Ishikawa (cell line): ENCODE measurements at regions not wholly inside any gene's neighbourhood (a gene's known extent, or its start where the extent isn't known, plus 50 kb on each side); places are given as distances from the start of the nearest gene placed in this dataset.

Experiments
- CEBPB ChIP-seq: IDR thresholded peaks from 2 replicates; pipeline ENCODE4 v1.6.1; 2012
- CREB1 ChIP-seq: IDR thresholded peaks from 2 replicates; pipeline ENCODE4 v1.6.1; 2012; ENCODE audit warnings: low read depth
- EGR1 ChIP-seq: IDR thresholded peaks from 2 replicates; pipeline ENCODE4 v1.6.1; 2012
- EP300 ChIP-seq: IDR thresholded peaks from 2 replicates; pipeline ENCODE4 v1.6.1; 2012; ENCODE audit warnings: borderline replicate concordance
- FOXM1 ChIP-seq: IDR thresholded peaks from 2 replicates; pipeline ENCODE4 v1.6.1; 2012; ENCODE audit warnings: low read depth, borderline replicate concordance
- NFIC ChIP-seq: IDR thresholded peaks from 2 replicates; pipeline ENCODE4 v1.6.1; 2012
- RAD21 ChIP-seq: IDR thresholded peaks from 2 replicates; pipeline ENCODE4 v1.6.1; 2012; ENCODE audit warnings: low read depth
- REST ChIP-seq: IDR thresholded peaks from 2 replicates; pipeline ENCODE4 v1.6.1; 2012; ENCODE audit warnings: low read depth, mild to moderate bottlenecking
- TAF1 ChIP-seq: IDR thresholded peaks from 2 replicates; pipeline ENCODE4 v1.6.1; 2012; ENCODE audit warnings: low read depth, mild to moderate bottlenecking
- TCF12 ChIP-seq: IDR thresholded peaks from 2 replicates; pipeline ENCODE4 v1.6.1; 2012; ENCODE audit warnings: low read depth
- TEAD4 ChIP-seq: IDR thresholded peaks from 2 replicates; pipeline ENCODE4 v1.6.1; 2012
- USF1 ChIP-seq: IDR thresholded peaks from 2 replicates; pipeline ENCODE4 v1.6.1; 2012
- YY1 ChIP-seq: IDR thresholded peaks from 2 replicates; pipeline ENCODE4 v1.6.1; 2012; ENCODE audit warnings: low read depth
- ZBTB7A ChIP-seq: IDR thresholded peaks from 2 replicates; pipeline ENCODE4 v1.6.1; 2012; ENCODE audit warnings: low read depth
- TF ChIP-seq, protein P1 (sequence below): IDR thresholded peaks from 2 replicates; pipeline ENCODE4 v1.6.1; 2012

- TF ChIP-seq TCF12 (no peak), YY1 (no peak), TEAD4 (no peak), ZBTB7A (no peak), USF1 (no peak), CEBPB (no peak), CREB1 (no peak), EGR1 (no peak), FOXM1 (no peak), REST (no peak), NFIC (no peak), TAF1 (no peak), EP300 (no peak), RAD21 (no peak)
- TF ChIP-seq, protein P1, sequence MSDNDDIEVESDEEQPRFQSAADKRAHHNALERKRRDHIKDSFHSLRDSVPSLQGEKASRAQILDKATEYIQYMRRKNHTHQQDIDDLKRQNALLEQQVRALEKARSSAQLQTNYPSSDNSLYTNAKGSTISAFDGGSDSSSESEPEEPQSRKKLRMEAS: no peak
These were observed 398.6 kb upstream of the AUTS2 start for GRCh38 chr7:69199661-69200060.

GRCh38 chr7:69203871-69204270, 394.4 kb upstream of the AUTS2 start:
- TF ChIP-seq TCF12 (no peak), TEAD4 (no peak), REST (no peak), CEBPB (no peak), CREB1 (no peak)
- TF ChIP-seq, protein P1: no peak

DNA sequence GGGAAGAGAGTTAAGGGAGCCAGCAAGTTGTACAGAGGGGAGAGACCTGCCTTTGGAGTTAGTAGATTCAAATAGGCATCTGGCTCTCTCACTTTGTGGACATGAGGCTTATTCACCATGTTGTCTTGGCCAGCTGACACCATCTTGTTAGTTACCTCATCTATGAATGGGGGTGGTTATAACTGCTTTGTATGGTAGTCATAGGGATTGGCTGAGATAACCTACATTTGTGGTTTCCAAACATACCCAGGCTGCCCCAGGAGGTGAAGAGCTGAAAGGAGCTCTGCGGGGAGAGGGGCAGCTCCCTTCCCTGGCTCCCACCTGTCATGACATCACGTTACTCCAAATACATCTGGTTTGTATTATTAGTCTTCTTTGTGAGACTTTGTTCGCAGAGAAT, 393.3 kb upstream of the AUTS2 start:
- TF ChIP-seq TEAD4: no peak
- TF ChIP-seq EGR1: no peak
- no peak for TF ChIP-seq CEBPB
- TF ChIP-seq CREB1: no peak
- no peak for TF ChIP-seq NFIC
- TF ChIP-seq YY1: no peak
- TF ChIP-seq RAD21: no peak
- TF ChIP-seq TCF12: no peak
- TF ChIP-seq REST: no peak
- no peak for TF ChIP-seq EP300
- TF ChIP-seq TAF1: no peak
- TF ChIP-seq FOXM1: no peak
- no peak for TF ChIP-seq ZBTB7A
- TF ChIP-seq, protein P1: no peak

- TF ChIP-seq TAF1: no peak
- no peak for TF ChIP-seq TCF12
These were observed 392.7 kb upstream of the AUTS2 start for GRCh38 chr7:69205581-69205980.

DNA sequence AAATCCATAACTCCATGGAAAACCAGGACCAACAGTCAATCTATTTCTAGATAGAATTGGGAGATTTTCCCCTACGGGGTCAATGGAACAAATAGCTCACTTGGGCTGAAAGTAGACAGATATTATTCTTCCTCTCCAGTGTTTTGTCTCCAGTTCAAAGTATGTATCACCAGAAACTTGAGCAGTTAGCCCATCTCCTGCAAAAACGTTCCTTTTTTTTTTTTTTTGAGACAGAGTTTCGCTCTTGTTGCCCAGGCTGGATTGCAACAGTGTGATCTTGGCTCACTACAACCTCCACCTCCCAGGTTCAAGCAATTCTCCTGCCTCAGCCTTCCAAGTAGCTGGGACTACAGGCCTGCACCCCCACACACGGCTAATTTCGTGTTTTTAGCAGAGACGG, 390.0 kb upstream of the AUTS2 start:
- TF ChIP-seq TAF1: no peak
- TF ChIP-seq REST: no peak
- no peak for TF ChIP-seq YY1
- TF ChIP-seq EP300: no peak
- TF ChIP-seq TCF12: no peak
- TF ChIP-seq EGR1: no peak
- TF ChIP-seq CREB1: no peak
- TF ChIP-seq RAD21: no peak
- TF ChIP-seq NFIC: no peak
- TF ChIP-seq, protein P1: no peak
- no peak for TF ChIP-seq TEAD4
- no peak for TF ChIP-seq CEBPB
